HG03460 (cell line): ENCODE measurements at regions not wholly inside any gene's neighbourhood (a gene's known extent, or its start where the extent isn't known, plus 50 kb on each side); places are given as distances from the start of the nearest gene placed in this dataset.

Experiments used
- ATAC-seq: cut with Tn5 transposase; IDR thresholded peaks from one replicate; pipeline ENCODE4 v1.9.1; 2021; ENCODE audit not compliant: unreplicated experiment

DNA sequence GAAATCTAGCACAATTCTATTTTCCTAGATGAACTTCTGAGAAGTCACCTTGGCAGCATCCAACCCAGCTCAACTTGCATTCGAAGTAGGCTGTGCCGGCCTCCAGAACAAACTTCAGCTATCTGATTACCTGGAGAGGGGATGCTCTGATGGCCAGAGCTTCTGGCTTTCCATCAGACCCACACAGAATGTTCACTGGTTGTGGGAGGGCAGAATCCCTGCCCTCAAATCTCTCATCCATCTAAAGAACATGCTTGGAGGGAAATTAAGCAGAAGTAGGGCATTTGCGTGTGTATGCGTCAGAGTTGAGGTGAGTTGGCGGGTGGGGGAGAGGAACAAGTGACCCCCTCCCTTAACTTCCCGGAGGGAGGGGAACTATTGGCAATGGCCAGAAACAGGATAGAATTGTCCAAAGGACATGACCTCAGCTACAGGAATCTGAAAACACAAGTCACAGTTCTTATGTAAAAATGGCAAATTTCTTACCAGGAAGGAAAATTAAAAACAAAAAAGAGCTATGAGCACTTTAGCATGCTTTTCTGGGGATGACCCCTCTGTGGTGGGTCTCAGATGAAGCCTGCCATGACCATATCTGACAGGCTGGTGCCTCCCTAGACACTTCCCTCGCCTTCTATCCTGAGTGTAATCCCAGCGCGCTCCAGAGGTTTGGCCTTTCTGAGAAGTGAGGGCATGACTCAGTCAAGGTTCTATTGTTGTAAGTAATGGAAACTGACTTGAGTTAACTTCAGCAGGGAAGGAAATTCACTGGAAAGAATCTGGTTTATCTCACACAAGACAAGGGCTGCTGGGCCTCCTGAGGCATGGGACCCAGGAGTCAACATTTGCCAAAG lies 278.8 kb downstream of the RPS24 start:
- ATAC-seq: no peak

DNA sequence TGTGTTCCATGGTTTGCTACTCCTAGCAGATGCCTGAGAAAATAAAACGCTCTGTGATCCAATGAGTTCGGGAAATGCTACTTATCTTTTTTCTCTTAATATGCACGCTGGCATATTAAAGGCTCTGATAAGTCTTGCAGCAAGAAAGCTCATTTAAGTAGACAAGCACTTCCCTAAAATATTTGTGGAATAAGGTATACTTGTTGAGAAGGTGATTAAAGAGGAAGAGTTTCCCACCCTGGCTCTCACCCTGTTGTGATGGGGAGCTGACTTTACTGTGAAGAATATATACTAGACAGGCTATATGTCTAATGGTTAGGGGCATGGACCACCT lies 279.4 kb downstream of the RPS24 start:
- no peak for ATAC-seq

DNA sequence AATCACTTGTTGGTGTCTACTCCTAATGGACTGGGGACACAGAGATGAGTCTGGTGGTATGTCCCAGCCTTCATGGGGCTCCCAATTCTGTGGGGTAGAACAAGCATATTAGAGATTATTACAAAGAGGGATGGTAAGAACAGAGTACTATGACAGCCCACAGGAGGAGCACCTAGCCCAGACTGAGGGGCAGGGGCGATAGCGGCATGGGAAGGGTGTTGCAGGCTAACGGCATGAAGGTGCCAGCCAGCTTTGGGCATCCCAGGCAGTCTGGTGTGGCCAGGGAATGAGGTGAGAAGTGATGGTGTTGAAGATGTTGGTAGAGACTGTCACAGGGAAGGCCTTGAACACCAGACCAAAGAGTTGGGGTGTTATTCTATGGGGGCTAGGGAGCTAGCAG lies 280.0 kb downstream of the RPS24 start:
- ATAC-seq: no peak

DNA sequence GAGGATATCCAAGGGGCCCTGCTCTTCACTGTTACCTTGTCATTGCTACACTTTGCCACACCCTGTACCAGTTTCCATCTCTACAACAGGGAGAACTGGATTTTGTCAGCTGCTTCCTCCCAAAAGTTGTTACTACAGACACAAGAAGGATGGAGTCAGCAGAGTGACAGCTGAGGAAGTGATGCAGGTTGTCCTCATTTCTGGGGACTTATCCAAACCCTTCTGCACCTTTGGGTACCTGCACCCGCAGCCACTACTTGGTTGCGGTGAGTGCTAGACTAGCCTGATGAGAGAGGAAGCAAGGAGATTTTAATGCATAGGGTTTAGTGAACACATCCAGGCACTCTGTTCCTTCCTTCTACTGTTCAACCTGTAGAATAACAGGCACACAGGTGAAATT lies 281.0 kb downstream of the RPS24 start:
- no peak for ATAC-seq

DNA sequence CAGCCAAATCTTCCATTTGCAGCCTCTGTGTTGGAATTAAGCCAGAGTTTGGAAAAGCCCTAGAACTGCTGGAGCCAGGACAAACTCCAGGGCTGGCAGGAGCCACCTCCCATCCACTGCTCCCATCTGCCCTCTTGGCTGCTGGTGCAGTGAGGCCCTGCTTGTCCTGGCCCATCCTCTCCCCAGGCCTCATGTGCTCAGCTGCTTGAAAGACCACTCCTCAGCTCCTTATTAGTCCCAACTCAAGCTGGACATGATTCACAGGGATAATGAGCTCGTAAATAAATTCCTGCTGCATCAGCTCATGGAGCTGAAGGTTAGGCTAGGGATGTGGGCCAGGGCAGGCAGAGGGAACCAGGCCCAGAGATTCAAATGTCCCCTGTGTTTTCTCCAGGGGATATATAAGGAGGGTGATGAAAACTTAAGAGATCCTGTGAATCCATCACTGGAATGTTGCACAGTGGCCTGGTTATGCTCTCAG lies 282.8 kb downstream of the RPS24 start:
- ATAC-seq: no peak

DNA sequence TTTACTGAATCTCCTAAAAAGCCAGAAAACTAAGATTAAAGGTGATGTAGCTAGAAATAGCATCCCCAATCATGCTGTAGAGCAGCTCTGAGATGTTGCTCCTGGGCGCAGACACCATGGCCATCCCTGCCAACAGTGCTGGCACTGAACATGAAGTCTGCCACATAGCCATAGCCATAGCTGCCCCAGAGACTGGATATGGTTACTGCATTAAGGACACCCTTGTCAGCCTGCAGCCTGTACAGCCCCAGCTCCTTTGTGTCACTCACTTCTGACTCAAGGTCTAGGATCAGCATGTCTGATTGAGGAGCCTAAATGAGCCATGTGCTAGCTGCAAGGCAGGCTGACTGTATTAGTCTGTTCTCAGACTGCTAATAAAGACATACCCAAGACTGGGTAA lies 284.6 kb downstream of the RPS24 start:
- ATAC-seq: no peak

DNA sequence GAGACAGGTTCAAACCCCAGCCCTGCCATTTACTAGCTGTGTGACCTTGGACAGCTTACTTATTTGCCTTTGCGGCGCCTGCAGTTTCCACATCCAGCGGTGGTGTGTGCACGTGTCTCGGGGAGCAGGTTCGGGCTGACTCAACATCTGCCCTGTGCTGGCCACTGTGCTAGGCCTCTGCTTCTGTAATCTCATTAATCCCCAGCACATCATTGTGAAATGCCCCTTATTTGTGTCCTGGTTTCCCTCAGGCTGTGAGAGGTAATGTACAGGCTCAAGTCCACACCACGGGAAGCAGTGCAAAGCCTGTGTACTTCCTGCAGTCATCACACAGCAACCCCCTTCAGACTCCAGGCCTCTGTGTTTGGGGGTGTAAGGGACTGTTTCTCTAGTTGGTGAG lies 285.7 kb downstream of the RPS24 start:
- no peak for ATAC-seq

DNA sequence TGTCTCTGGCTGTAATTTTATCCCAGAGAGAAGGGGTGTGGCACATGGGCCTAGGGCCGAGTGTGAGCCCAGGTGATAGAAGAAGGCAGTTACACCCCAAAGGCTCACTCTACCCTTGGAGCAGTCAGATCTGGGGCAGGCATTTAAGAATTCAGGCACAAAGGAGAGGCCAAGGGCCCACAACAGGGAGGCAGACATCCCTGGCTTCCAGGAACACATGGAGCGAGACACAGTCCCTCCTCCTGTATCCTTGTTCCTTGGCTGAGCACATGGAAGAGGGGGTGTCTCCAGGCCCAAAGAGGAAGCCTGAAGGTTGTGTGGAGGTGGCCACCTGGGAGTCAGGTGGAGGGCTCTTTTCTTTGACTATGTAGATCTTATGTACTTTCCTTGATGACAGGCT lies 286.2 kb downstream of the RPS24 start:
- no peak for ATAC-seq

DNA sequence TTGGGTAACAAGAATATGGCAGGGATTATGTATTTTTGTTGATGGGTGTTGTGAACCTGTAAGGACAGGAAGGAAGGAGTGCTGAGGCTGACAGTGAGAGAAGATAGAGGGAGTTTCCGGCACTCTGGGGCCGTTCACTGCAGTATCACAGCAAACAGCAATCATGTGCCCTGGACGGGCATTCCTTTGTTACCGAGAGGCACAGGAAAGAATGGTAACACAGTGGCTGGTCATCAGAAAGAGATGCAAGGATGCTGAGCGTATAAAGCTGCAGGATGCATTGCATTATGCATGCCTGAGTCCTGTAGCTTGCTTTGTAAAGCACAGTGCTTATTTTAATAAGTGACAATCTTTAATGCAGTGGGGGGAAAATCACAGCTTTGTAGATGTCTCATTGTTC lies 286.8 kb downstream of the RPS24 start:
- ATAC-seq: no peak

DNA sequence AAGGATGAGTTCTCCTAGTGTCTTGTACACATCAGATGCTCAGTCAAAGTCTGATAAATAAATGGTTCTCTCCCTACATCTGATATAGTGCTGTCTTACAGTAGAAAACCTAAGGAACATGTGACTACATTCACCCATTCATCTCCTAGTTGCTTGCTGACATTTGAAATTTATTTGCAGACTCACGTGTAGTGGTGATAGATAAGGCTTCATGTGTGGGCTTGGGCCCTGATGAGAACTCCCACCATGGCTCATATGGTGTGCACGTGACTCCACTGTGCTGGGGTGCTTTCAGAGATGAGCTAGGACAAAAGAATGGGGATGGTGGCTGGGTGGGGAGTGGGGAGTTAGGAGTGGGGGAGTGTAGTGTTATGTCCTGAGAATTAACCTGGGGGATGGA lies 287.3 kb downstream of the RPS24 start:
- ATAC-seq: no peak

DNA sequence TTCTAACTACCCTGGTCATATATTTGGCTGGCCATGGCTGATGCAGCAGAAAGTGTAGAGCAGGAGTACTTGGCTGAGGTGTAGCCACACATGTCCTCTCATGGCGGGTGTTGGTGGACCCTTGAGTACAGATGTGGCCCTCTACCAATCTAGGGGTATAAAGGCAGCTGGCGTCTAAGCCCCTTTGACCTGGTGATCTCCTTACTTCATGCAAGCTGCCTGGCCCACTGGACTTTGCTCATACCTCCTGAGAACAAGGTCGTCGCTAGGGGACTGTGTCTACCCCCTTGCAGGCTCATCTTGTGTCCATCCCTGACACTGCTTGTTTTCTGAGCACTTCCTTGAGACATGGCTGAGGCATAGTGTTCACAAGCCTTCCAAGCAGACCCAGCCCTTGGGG lies 287.8 kb downstream of the RPS24 start:
- ATAC-seq: no peak

DNA sequence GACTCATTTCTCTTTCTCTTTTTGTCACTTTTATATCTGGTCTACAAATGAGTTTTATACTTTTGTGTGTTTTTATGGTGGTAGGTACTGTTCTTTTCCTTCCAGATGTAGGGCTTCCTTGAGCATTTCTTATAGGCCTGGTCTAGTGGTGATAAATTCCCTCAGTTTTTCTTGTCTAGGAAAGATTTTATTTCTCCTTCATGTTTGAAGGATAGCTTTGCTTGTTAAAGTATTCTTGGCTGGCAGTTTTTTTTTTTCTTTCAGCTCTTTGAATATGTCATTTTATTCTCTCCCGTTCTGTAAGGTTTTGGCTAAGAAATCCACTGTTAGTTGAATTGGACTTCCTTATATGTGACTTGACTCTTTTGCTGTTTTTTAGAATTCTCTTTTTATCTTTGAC lies 292.7 kb downstream of the RPS24 start:
- no peak for ATAC-seq

DNA sequence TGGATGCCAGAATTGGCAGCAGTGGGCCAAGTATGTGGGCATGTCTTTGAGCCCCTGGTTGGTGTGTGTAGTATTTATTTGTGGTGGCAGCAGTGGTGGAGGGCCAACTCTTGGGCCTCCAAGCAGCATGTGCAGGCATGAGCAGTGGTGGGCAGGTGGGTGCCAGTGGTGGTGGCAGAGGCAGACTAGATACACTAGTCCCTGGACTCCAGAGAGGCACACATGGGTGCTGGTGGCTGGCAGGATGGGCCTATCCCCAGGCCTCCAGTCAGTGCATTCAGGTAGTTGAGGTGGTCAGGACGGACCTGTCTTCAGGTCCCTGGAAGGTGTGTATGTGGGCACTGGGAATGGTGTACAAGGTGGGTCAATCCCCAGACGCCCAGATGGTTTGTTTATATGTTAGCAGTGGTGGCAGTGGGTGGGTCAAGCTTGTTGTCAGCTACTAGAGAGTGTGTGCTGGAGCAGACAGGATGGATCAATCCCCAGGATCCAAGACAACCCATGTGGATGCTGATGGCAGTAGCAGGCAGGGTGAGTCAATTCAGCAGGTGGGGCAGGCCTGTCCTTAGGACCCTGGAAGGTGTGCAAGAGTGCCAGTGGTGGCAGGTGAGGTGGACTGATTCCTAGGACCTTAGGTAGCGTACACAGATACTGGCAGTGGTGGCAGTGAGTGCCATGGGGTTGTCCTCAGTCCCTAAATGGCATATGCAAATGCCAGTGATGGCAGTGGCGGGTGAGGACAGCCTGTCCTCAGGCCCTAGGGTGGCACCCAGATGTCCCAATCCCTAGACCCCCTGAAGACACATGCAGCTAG lies 294.3 kb downstream of the RPS24 start:
- ATAC-seq: no peak

DNA sequence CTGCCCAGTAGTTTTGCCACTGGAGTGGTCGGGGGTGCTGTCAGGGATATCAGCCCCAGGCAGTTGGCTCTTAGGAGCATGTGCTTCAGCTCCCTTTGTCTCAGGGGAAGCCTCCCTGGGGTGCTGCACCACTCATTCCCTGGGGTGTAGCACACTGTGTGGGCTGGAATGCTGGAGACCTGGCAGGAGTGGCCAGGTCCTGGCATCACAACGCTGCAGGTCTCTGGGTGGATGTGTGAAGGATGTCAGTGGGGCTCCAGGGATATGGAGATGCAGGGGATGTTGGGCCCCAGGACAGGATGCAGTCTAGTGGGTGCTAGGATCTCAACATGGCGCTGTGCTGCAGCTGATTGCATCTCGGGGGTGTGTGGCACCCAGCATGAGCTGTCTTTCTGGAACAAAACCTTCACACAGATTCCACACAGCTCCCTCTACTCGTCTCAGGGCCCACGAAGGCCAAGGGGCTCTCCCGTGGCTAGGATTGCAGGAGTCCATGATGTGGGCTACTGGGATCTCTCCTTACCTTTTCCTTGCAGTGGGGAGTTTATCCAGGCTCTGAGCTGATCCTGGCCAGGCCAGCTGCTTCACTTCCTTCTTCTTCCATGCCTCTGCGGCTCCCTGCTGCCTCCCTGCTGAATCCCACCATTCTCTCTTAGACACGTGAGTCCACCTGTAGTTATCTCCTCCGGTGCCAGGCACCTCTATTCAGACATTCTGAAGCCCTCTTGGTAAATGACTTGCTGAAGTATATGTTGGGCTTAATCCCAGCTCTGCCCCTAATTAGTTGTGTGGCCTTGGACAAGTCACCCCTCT lies 295.1 kb downstream of the RPS24 start:
- ATAC-seq: no peak

DNA sequence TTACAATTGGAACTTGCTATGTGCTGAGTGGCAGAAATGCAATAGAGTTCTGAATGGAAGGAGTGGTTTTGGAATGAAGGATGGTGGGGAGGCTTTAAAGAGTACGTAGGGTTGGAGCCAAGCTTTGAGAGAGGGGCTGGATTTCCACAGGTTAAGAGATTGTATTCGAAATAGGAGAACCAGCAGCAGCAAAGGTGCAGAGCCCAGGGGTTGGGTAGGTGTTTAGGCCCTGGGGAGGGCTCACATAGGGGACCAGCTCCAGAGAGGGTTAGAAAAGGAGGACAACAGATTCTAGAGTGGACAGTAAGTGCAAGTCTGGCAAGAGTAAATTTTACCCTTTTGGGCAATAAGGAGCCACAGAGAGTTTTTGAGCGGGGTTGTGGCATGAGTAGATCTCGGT lies 297.2 kb downstream of the RPS24 start:
- no peak for ATAC-seq

DNA sequence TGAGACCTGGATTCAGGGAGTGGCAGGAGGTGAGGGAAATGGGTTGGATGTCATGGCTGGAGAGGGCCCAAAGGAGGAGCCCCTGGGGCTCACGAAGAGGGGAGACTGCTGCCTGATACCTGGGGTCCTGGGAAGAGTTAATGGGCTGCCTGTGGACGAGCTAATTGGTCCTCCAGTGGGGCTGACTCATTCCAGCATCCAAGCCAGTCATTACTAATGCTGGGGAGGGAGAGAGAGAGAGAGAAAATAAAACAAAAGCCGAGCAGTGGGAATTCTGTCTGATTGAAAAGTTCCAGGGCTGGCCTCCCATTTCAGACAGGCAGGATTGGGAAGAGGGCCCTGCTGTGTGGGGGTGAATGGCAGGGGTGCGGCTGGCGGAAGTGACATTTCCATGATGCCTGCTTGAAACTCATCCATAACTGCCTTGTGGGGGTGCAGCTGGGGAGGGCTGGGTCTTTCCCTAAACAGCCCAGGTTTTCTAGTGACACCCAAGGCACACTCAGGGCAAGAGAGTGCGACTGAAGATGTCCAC lies 297.8 kb downstream of the RPS24 start:
- no peak for ATAC-seq

DNA sequence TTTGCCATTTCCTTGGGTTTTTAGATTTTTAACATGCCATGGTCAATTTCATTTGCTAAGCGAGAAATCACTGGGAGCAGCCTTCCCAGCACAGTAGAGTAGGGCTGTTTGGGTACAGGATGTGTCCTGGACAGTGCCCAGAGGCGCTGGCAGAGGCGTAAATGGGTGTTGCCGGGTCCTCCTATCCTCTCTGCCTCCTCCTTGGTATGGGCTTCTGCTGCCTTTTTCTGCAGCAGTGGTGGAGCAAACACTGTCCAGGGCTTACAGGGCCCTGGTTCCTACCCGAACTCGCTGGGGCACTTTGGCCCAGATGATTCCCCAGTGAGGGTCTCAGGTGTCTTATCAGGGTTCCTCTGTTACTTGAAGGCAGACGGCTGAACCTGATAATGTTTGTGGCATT lies 298.3 kb downstream of the RPS24 start:
- ATAC-seq: no peak

DNA sequence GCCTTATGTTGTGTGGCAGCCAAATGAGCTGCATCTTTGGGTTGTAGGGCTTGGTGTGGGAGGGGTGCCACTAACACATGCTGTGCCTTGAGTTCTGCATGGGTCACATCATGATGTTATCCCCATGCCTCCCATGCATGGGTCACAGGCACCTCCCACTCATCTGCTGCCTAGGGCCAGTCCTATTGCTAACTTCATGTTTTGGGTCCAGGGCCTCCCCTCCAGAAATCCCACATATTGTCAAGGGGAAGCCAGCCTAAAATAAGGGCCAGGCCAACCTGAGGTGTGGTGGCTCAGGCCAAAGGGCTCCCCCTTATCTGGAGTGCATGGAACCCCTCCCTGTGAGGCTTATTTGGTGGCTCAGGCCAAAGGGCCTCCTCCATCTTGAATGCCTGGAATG lies 299.0 kb downstream of the RPS24 start:
- ATAC-seq: no peak

DNA sequence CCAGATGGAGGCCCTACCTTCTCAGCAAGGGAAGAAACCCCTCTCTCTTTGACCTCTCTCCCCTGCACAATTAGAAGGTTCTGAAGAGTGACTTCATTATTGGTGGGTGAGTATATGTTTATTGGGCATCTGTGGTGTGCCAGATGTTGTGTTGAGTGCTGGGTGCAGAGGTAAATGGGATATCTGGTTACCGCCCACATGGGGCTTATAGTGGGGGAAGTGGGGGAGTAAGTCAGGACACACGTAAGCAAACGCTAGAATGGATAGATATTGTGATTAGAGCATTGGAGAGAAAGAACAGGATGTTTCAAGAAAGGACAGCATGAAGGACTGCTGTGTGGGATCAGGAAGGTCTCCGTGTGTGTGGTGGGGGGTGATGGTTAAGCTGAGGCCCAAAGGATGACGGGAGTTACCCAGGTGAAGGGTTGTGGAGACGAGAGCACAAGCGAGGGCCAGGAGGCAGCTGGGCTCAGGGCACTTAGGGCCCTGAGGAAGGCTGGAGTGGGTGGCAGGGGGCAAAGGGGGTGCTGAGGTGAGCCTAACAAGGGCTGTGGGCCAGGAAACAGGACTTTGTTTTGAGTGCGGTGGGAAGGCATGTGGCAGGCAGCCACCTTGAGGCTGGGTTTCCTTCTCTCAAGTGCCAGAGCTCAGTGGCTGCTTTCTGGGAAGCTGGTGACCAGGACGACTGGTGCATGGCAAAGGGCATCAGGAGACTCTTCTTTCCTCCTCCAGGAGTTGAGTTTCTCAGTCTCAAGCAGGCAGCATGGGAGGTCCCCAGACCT lies 299.9 kb downstream of the RPS24 start:
- ATAC-seq: no peak

DNA sequence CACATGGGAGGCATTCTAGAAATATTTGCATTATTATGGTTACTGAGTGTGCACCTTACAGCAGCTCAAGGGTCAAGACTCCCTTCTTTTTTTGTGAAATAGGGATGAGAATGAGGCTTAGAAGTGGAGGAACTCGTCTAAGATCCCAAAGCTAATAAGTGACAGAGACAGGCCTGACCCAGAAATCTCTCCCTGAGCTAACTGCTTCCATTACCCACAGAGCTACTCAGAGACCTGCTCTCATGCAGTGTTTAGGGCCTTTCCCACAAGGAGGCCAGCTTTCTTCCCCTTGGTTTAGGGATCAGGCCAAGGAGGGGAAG lies 301.7 kb downstream of the RPS24 start:
- ATAC-seq: no peak
